H1 (cell line): ENCODE measurements at regions not wholly inside any gene's neighbourhood (a gene's known extent, or its start where the extent isn't known, plus 50 kb on each side); places are given as distances from the start of the nearest gene placed in this dataset.

Source experiments
- CBX5 ChIP-seq: fragments of 300-800, 300-1000 bp; sonication (generic); IDR thresholded peaks from 2 replicates; pipeline ENCODE4 v1.7.1; 2016; ENCODE audit warnings: antibody characterized with exemption, low read length, low read depth
- JUN ChIP-seq: IDR thresholded peaks from 2 replicates; pipeline ENCODE4 v1.6.1; 2011; ENCODE audit warnings: low read depth, mild to moderate bottlenecking, improper control_type of control experiment, low read length
- RAD21 ChIP-seq, 2 experiments: IDR thresholded peaks in 1 of 2; conservative IDR thresholded peaks in 1 of 2; 2 replicates each; pipeline ENCODE4 v1.6.1; 2011; ENCODE audit warnings: low read depth in 2 of 2, low read length in 2 of 2, improper control_type of control experiment in 1 of 2, inconsistent platforms in 1 of 2, mild to moderate bottlenecking in 1 of 2, moderate library complexity in 1 of 2
- SRF ChIP-seq: IDR thresholded peaks from 2 replicates; pipeline ENCODE4 v1.6.1; 2011; ENCODE audit warnings: mild to moderate bottlenecking, low read depth, low read length, moderate library complexity
- TF ChIP-seq, protein P1 (sequence below): IDR thresholded peaks from 2 replicates; pipeline ENCODE4 v1.6.1; 2012; ENCODE audit warnings: low read length, inconsistent platforms

DNA sequence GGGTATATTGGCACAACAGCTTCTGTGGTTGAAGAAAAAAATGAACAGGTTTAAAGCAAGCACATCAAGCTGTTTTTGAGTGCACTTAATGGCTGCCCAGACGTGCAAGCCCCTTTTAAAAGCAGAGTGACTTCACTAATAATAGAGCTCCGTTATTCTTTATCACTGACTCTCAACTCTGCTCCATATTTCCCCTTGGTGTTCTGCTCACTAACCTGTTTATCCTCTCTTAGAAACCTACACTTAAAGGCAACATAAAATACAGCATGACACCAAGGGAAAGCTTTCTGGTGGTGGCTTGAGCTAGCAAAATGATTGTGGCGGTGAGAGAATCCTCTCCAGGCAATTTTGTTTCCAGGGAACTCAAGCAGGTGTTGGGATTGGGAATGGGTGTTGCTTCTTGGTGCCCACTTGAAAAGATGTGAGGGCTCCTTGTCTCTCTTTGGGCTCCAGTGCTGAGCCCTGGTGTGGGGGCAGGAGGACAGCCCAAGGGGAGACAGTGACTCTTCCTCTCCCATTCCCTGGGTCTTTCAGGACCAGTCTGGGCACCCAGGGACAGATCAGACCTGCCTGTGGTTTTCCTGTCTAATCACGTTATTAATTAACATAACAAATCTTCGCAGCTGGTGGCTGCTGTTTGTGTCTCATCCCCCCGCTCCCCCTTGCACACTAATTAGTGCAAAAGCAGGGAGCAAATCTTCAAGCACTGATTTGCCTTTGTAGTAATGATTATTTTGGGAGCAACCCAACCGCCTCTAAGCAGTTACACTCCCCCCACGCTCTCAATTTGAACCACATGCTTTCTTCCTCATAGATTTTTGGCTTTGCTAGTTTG, 289.4 kb upstream of the CXCR4 start (continued):
- TF ChIP-seq, protein P1, sequence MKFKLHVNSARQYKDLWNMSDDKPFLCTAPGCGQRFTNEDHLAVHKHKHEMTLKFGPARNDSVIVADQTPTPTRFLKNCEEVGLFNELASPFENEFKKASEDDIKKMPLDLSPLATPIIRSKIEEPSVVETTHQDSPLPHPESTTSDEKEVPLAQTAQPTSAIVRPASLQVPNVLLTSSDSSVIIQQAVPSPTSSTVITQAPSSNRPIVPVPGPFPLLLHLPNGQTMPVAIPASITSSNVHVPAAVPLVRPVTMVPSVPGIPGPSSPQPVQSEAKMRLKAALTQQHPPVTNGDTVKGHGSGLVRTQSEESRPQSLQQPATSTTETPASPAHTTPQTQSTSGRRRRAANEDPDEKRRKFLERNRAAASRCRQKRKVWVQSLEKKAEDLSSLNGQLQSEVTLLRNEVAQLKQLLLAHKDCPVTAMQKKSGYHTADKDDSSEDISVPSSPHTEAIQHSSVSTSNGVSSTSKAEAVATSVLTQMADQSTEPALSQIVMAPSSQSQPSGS = no peak
- TF ChIP-seq JUN (no peak), RAD21 (IDR thresholded peaks at IDR 0.05 in 1 of 2, conservative IDR thresholded peaks at IDR 0.05 in 1 of 2; ENCODE audit: low read depth in 2 of 2, low read length in 2 of 2) (no peak), CBX5 (no peak), SRF (no peak)
- TF ChIP-seq, all 59 proteins: peak for 0
